Ascending aorta (tissue), 2 donors: ENCODE measurements at regions not wholly inside any gene's neighbourhood (a gene's known extent, or its start where the extent isn't known, plus 50 kb on each side); places are given as distances from the start of the nearest gene placed in this dataset.
"Not testable (repeated sequence)": the region's sequence is repeated elsewhere in the genome, so short reads cannot be mapped to it uniquely, and the experiment has no call there.

Experiments
- DNase-seq, 2 donors: peaks; one replicate each; pipeline ENCODE4 v3.0.0-alpha.2; 2019; ENCODE audit warnings: low spot score in 2 of 2
- H3K27ac ChIP-seq, 2 donors: fragments of 200-600 bp; sonication (generic); one replicate each; pipeline ENCODE4 v1.5.1; 2016 to 2017; ENCODE audit warnings: mild to moderate bottlenecking in 1 of 2
- H3K27me3 ChIP-seq: fragments of 200-600 bp; sonication (generic); one replicate; pipeline ENCODE4 v1.5.1; 2017
- H3K36me3 ChIP-seq, 2 donors: fragments of 200-600 bp; sonication (generic); one replicate each; pipeline ENCODE4 v1.5.1; 2016
- H3K4me1 ChIP-seq, 2 donors: fragments of 200-600 bp; sonication (generic); one replicate each; pipeline ENCODE4 v1.5.1; 2016 to 2017; ENCODE audit warnings: mild to moderate bottlenecking in 1 of 2
- H3K4me3 ChIP-seq, 2 donors: fragments of 200-600 bp; sonication (generic); one replicate each; pipeline ENCODE4 v1.5.1; 2016 to 2017; ENCODE audit warnings: mild to moderate bottlenecking in 1 of 2
- H3K9me3 ChIP-seq, 2 donors: fragments of 200-600 bp; sonication (generic); one replicate each; pipeline ENCODE4 v1.5.1; 2016
- intact Hi-C: fragments of 100-400 bp; cut with DNase I; formaldehyde crosslinking; loops from one replicate; pipeline ENCODE4 v1.15.1; 2023
- TF ChIP-seq, protein P1 (sequence below), 3 experiments: fragments of 200-600 bp in 2 of 3; fragments of 450-650 bp in 1 of 3; sonication (generic) in 2 of 3; IDR thresholded peaks; one replicate each; pipeline ENCODE4 v1.5.1; 2016 to 2019; ENCODE audit warnings: antibody characterized with exemption in 3 of 3, mild to moderate bottlenecking in 1 of 3, moderate library complexity in 1 of 3

DNA sequence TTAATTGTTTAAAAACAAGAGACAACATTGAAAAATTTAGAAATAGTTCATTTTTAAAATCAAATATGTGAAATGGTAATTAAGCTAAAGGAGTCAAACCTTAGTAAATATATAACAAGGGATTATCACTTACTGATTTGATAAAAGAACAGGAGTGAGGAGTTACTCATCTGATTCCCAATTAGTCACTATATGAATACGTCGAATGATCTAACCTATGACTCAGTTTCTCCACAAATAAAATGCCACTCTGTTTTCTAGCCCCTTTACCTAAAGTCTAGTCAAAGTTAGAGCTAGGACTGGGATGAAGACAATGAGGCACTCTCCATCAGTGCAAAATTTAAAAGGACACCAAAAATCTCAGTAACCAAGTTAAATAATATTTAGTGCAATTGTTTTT is 70.4 kb upstream of the RASEF start:
- TF ChIP-seq, protein P1, sequence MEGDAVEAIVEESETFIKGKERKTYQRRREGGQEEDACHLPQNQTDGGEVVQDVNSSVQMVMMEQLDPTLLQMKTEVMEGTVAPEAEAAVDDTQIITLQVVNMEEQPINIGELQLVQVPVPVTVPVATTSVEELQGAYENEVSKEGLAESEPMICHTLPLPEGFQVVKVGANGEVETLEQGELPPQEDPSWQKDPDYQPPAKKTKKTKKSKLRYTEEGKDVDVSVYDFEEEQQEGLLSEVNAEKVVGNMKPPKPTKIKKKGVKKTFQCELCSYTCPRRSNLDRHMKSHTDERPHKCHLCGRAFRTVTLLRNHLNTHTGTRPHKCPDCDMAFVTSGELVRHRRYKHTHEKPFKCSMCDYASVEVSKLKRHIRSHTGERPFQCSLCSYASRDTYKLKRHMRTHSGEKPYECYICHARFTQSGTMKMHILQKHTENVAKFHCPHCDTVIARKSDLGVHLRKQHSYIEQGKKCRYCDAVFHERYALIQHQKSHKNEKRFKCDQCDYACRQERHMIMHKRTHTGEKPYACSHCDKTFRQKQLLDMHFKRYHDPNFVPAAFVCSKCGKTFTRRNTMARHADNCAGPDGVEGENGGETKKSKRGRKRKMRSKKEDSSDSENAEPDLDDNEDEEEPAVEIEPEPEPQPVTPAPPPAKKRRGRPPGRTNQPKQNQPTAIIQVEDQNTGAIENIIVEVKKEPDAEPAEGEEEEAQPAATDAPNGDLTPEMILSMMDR (IDR thresholded peaks at IDR 0.05), result no peak

GRCh38 chr9:83132768-83133167 is 69.8 kb upstream of the RASEF start:
- Histone ChIP-seq H3K9me3 (no peaks in the 10 kb centered on the region), H3K36me3 (no peaks in the 10 kb centered on the region), H3K4me3 (no peak overlapping the region), H3K27me3 (no peaks in the 10 kb centered on the region), H3K4me1 (no peaks in the 10 kb centered on the region), H3K27ac (no peak overlapping the region)
- intact Hi-C loops, result no loop called here
- no peak for DNase-seq
- TF ChIP-seq, protein P1 (IDR thresholded peaks at IDR 0.05), result no peak

More for the DNA sequence above, 70.4 kb upstream of the RASEF start:
- Histone ChIP-seq H3K4me3 (no peak overlapping the region), H3K9me3 (no peaks in the 10 kb centered on the region), H3K27me3 (no peaks in the 10 kb centered on the region), H3K4me1 (no peaks in the 10 kb centered on the region), H3K36me3 (no peaks in the 10 kb centered on the region), H3K27ac (no peak overlapping the region)
- no peak for DNase-seq
- intact Hi-C loops, result no loop called here

DNA sequence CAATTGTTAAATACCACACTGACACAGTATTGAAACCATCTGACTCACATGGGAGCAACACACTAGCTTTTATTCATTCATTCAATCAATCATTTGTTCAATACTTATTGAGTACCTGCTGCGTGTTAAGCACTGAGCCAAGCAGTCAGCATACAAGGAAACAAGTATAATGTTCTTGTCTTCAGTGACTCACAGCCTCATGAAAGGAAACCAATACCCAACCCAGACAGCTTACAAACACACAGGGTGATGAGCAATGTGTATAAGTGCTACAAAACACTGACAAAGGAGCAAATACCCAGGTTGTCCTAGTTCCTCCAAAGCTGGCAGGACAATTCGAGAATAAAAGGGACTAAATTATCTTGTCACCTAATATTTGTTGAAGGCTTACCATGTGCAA is 67.6 kb upstream of the RASEF start:
- TF ChIP-seq, protein P1 (IDR thresholded peaks at IDR 0.05), result no peak
- Histone ChIP-seq H3K36me3 (no peaks in the 10 kb centered on the region), H3K27me3 (no peaks in the 10 kb centered on the region), H3K4me3 (no peak overlapping the region), H3K9me3 (no peaks in the 10 kb centered on the region), H3K27ac (no peak overlapping the region), H3K4me1 (no peaks in the 10 kb centered on the region)
- no peak for DNase-seq
- intact Hi-C loops, result no loop called here

- Histone ChIP-seq H3K9me3 (no peaks in the 10 kb centered on the region), H3K27ac (no peak overlapping the region), H3K27me3 (no peaks in the 10 kb centered on the region), H3K36me3 (no peaks in the 10 kb centered on the region), H3K4me1 (no peaks in the 10 kb centered on the region), H3K4me3 (no peak overlapping the region)
- TF ChIP-seq, protein P1 (IDR thresholded peaks at IDR 0.05), result no peak
- no peak for DNase-seq
- intact Hi-C loops, result no loop called here
These were observed 62.7 kb upstream of the RASEF start for GRCh38 chr9:83125671-83126070.

- DNase-seq, result no peak
- intact Hi-C loops, result no loop called here
- Histone ChIP-seq H3K27ac (no peak overlapping the region), H3K9me3 (no peaks in the 10 kb centered on the region), H3K36me3 (no peaks in the 10 kb centered on the region), H3K4me3 (no peak overlapping the region), H3K4me1 (no peaks in the 10 kb centered on the region), H3K27me3 (no peaks in the 10 kb centered on the region)
- TF ChIP-seq, protein P1 (IDR thresholded peaks at IDR 0.05), result no peak
These were observed 56.9 kb upstream of the RASEF start for GRCh38 chr9:83119873-83120272.

DNA sequence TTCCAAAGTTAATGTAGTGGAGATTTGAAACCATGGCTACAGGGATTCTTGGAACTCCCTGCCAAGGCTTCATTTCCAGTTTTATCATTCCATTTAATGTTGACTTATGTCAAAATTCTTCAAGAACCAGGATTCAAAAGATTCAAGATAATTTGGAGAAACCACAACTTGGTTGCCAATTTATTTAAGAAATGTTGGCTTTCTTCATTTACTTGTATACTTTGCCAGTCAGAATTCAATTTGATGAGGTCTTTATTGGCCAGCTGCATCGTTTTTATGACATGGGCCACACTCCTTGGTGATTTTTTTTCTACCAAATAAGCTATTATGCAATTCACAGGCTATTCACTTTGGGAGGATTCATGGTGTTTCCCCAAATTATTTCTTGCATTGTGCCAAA is 53.1 kb upstream of the RASEF start:
- Histone ChIP-seq H3K4me1 (no peaks in the 10 kb centered on the region), H3K27ac (no peak overlapping the region), H3K27me3 (no peaks in the 10 kb centered on the region), H3K36me3 (no peaks in the 10 kb centered on the region), H3K9me3 (peaks cover 0 to 5% of the 10 kb centered on the region in 2 donors), H3K4me3 (no peak overlapping the region)
- DNase-seq, result no peak
- intact Hi-C loops, result no loop called here
- TF ChIP-seq, protein P1 (IDR thresholded peaks at IDR 0.05), result no peak

- H3K4me3 ChIP-seq, H3K27ac ChIP-seq, H3K36me3 ChIP-seq, H3K27me3 ChIP-seq, H3K9me3 ChIP-seq, H3K4me1 ChIP-seq, DNase-seq, intact Hi-C loops: not testable (repeated sequence)
These were observed 50.5 kb upstream of the RASEF start for GRCh38 chr9:83113445-83113844.
